Inflammatory macrophage treated with lipopolysaccharide for 1 hour (primary cell): ENCODE measurements at regions not wholly inside any gene's neighbourhood (a gene's known extent, or its start where the extent isn't known, plus 50 kb on each side); places are given as distances from the start of the nearest gene placed in this dataset.
"Not testable (repeated sequence)": the region's sequence is repeated elsewhere in the genome, so short reads cannot be mapped to it uniquely, and the experiment has no call there.

Experiments used
- DNase-seq, 2 donors: peaks; one replicate each; pipeline ENCODE4 v3.0.0-alpha.2; 2020 to 2022

DNA sequence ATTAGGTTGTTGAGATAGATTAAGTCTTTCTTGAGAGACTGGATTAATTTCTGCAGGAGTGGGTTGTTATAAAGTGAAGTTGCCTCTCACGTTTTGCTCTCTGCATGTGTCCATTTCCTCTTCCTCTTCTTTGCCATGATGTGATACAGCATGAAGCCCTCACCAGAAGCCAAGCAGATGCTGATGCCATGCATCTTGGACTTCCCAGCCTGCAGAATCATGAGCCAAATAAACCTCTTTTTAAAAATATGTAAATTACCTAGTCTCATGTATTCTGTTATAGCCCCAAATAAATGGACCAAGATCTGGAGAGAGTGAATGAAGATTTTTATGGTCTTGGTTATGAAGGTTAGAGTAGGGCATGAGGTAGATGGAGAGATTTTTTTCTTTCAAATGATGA lies 111.6 kb upstream of the MAN1A1 start:
- DNase-seq = no peak

DNA sequence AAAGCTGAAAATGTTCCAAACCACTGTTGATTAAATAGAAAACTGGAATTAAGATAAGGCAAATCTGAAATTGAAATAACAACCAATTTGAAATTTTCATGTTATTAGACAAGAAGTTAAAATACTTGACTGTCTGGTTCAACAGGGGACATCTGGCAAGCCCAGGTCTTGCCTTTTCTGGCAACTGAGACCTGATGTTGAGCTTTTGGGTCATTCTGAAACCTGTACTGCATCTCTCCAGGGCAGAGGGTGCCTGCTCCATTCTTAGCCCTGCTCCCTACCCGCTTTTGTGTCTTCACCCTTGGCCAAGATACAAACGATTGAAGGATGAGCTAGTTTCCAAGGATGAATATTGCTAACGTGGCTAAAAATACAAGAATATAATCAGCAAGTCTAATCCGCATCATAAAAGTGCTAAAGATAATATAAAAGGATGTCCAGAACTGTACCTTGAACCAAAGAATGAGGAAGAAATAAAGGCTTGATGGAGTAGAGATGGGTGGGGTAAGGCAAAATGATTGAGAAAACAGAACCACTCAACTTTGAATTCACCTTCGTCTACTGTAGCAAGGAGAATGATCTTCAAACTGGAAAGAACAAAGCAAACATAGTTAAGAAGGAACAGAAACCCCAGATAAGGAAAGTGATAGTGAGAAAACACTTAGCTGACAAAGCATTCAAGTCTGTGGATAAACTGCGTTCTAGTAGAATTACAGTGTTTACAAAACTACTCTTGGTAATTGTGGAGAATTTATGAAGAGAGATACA lies 109.8 kb upstream of the MAN1A1 start:
- DNase-seq = no peak

DNA sequence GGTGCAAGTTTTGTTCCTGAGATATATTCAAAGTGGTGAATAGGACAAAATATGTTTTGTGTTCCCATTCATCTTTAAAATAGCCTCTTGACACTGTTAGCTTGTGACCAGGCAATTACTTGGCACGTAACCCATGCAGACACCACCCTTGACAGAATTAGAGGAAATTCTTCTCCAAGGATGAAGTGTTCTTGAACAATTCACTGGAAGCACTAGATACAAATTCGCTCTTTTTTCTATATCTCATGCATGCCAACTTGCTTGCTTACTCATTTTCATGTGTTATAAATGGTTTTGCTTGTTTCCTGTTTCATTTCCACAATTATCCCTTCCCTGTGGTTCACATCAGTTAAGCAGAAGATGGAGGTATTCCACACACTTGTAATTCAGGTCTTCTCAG lies 105.2 kb upstream of the MAN1A1 start:
- DNase-seq = peak; percentile 12 to 18

DNA sequence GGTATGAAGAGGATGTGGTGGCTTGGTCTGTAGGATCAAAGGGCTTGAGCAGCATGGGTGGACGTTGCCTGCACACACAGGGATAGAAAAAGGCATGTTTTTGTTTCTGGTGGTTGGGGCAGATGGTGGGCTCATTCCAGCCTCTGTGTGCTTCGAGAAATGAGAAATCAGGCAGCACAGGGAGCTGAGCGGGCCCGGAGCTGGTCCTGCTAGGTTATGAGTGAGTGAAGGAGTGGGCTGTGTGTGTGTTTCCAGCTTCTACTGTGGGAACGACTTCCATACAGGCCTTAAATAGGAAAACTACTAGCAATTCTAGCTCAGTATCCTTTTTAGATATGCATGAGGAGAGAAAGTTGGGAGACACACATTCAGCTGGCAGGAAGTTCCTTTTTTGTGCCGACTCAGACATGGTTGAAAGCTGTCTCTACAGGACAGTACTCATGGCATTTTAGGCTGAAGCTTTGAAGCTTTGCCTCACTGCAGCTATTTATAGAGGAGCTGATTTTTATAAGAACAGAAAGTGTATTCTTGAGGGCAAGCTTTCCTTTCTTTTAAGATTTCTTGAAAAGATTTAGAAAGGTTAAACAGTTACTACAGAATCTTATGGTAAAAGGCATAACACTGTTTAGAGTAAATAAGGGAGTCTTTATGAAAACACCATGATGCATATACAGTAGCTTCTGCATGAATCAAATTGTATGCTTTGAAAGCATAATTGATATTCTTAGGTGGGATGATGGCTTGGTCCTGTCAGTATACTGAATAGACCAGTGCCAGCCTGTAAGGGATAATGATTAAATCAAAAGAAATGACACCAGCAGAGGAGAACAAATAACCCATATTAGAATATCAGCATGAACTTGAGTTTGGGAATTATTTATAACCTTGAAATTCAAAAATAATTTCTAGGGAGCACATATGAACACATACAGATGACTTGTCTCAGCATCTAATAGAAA lies 104.0 kb upstream of the MAN1A1 start:
- DNase-seq = no peak

DNA sequence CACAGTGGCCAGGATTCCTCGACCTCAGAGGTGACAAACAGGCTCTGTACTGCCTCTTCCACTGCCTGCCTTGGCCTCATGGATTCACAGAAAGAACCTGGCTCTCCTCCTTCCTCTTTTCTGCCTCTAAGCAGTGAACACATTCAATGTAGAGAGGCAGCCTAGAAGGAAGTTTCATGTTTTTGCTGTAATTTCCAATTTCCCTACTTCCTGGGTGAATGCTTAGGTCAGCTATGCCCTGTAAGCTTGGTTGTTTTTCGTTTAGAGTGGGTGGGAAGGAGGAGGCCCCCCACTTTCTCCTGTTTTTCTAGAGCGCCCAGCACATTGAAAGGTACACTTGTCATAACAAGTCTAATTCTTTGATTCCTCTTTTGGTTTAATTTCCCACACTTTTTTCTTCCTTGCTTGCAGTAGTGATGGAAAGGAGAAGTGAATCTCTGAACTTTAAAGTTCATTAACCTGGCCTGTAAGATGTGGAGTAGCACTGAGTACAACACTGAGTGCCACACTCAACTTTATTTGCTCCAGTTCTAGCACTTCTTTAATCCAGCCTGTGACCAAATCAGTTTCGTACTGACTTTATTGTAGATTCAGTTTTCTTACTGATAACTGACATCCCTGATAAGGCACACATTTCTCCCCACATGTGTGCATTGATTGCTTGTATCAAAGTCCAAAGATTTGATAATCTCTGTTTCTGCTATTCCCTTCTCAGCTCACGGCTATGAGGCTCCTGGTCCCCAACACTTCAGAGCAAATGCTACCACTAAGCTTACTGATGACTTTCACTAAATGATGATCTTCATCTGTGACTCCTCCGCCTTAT lies 100.0 kb upstream of the MAN1A1 start:
- DNase-seq = peak; percentile 67 to 72

DNA sequence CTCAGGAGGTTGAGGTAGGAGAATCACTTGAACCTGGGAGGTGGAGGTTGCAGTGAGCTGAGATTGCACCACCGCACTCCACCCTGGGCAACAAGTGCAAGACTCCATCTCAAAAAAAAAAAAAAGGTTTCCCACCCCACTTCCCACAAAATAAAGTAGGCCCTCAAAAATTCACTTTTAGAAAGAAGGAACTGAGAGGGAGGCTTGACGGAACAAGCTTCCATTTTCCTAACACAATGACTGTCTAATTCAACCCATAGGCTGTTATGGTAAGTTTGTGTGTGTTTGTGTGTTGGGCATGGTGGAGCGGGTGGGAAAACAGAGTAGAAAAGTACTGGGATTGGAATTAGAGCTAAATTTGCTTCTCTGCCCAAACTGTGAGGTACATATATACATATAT lies 98.4 kb upstream of the MAN1A1 start:
- no peak for DNase-seq

DNA sequence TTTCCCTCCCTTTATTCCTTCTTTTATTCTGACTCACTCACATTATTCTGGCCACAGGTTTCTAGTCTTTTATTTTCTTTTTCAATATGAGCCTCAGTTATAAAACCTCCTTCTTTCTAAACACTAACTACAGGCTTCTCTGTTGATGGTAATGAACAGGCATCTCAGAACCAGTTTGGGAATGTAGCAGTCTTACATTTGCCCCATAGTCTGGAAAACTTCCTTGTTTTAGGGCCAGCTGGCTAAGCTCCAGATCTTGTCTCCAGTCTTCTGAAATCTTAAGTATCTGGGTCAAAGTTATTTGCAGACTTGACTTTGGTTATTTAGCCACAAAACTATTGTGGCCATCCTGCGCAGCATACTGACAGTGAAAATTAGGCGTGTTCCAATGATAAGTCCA lies 97.0 kb upstream of the MAN1A1 start:
- no peak for DNase-seq

DNA sequence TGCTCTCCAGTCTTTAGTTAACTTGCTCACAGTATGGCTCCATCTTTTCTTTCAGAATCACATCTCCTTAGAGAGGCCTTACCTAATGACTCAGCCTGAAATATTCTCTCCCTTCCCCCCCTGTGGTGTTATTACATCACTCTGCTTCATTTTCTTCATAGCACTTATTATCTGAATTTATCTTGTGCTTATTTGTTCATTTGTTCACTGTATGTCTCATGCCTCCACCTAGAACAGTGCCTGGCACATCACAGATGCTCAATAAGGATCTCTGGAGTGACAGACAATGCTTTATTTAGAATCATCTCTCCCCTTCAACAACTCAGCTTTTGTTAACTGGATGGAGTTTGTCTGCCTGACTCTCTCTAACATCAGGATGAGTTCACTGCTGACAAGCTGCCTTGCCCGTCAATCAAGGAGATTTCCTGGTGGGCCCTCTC lies 96.6 kb upstream of the MAN1A1 start:
- DNase-seq = peak; percentile 5 to 25

DNA sequence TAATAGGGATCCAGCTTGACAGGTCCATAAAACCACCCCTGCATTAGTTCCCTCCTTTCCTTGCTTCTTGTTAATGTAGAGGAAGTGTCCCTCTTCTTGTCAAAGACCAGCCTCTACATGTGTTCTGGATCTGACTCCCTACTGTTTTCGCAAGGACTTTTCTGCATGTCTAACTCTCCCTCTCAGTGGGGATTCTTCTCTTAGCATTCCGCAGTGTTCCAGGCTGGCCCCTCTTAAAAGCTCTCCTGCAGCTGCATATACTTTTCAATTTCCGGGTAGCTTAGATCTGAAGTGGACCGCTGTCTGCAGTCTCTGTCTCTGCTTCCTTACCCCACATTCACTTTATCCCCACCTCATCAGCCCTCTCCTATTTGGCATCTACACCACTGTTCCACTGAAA lies 96.1 kb upstream of the MAN1A1 start:
- no peak for DNase-seq

DNA sequence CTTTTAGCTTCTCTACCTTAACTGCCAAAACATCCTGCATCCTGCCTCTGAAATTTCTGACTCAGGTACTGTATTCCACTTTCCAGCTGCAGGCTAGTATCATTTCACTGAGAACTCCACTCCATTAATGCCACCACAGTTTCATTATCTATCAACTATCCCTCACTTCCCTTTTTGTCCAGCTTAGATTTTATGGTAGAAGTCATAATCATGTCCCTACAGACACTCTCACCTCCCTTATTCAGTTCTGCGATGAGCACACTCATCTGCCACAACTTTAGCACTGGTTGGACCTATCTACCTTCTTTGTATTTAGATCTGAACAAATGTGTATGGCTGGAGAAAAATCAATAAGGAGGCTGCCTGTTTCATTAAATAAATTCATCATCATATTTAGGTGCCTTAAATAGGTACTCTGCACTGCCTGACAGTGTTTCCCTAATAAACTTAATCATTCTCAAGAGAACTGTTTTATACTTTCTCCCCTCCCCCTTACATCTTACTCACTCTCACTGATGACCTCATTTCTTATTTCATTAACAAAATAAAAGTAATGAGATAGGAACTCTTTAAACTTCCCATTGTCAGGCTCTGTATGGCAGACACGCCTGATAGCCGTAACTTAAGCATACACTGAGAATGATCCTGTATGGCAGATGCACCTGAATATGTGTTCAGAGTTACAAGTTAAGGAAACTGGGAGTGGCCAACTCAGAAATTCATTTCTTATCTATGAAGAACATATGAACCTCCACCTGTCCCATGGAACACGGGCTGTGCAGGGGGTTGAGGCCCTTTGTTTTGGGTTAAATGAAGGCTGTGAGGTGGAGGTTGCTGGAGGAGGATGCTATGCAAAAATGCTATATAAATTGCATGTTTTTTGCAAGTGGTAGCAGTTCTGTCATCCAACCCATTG lies 95.3 kb upstream of the MAN1A1 start:
- DNase-seq = peak in 1 of 2 donors; percentile 43

DNA sequence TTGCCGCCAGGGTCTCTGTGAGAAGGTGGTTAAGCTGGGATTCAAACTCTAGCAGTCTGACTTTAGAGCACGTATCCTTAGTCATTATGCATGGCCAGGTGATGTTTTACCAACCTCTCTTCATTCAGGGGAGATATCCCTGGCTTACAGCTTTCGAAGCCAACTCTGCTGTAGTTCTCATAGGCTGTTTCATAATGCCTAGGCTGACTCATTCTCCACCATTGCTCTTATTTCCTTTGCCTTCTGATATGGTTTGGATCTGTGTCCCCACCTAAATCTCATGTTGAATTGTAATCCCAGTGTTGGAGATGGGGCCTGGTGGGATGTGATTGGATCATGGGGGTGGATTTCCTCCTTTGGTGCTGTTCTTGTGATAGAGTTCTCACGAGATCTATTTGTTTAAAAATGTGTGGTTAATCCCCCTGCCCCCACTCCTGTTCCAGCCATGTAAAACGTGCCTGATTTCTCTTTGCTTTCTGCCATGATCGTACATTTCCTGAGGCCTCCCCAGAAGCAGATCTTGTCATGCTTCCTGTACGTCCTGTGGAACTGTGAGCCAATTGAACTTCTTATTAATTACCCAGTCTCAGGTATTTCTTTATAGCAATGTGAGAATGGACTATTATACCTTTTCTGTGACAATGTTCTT lies 94.6 kb upstream of the MAN1A1 start:
- peak; percentile 16 to 40 for DNase-seq

DNA sequence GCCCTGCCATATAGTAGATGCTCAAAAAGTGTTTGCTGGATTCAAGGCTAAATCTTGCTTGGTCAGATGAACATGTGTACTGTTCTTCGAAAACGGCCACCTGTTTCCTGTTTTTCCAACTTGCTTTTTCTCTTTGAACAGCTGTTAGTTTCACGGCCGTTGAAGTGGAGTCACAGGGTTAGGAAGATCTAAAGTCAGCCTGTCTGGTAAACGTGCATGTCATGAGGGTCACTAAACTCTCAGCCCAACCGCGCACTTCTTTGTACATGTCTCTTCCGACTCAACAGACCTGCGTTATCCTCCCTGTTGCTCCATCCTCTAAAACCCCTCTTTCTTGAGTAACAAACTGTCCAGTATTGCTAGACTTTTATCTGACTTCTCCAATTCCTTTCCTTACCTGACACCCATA lies 93.2 kb upstream of the MAN1A1 start:
- peak; percentile 10 to 25 for DNase-seq

DNA sequence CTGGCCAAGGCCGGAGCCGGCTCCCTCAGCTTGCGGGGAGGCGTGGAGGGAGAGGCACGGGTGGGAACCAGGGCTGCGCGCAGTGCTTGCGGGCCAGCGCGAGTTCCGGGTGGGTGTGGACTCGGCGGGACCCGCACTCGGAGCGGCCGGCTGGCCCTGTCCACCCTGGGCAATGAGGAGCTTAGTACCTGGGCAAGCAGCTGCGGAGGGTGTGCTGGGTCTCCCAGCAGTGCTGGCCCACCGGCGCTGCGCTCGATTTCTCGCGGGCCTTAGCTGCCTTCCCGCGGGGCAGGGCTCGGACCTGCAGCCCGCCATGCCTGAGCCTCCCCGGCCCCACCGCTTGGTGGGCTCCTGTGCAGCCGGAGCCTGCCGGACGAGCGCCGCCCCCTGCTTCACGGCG lies 91.4 kb upstream of the MAN1A1 start:
- no peak for DNase-seq

DNA sequence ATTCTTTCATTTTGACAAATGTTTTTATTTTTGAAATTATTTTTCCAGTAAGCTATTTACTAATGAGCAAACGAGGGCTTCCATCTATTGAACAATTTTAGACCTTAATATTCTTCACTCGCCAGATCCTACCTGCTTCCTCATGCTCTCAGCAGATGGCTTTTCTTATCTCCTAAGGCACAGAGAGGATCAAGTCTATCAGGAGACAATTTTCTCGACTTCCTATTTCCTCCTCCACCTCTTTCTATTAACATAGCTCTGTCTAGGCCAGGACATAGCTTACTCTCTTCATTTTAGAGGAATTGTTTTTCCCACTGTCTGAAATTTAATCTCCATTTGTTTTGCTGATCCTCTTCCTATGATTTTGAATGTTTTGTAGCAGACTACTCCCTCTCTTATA lies 87.0 kb upstream of the MAN1A1 start:
- DNase-seq = no peak

DNA sequence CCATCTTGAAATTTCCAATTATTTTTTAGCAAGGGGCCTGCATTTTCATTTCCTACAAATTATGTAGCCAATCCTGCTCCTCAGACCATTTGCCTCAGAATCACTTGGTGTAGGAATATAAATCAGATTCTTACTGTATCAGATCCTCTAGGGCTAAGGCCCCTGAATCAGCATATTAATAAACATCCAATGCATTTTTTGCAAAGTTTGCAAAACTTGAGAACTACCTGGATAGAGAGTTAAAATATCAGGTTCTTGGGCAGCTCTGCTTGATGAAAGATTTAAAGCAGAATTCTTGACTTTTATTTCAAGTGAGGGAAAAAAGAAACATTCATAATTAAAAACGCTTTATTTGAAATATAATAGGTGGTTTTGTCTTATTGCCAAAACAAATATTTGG lies 82.2 kb upstream of the MAN1A1 start:
- no peak for DNase-seq

DNA sequence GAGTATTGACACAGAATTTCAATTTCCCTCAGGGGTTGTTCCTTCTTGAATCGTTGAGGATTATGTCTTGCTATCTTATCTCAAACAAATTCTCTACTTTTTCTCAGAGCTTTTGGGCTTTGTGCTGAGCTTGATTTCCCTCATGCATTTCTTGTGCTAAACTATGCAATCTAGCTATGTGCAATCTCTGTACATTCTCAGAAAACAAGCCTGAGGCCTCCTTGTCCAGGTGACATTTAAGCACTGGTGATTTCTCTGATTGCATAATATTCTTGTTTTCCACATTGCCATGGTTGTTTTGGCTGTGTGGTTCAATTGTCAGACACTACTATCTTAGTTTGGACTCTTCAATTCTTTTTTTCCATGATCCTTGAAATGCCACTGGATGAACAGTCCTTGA lies 81.2 kb upstream of the MAN1A1 start:
- no peak for DNase-seq

DNA sequence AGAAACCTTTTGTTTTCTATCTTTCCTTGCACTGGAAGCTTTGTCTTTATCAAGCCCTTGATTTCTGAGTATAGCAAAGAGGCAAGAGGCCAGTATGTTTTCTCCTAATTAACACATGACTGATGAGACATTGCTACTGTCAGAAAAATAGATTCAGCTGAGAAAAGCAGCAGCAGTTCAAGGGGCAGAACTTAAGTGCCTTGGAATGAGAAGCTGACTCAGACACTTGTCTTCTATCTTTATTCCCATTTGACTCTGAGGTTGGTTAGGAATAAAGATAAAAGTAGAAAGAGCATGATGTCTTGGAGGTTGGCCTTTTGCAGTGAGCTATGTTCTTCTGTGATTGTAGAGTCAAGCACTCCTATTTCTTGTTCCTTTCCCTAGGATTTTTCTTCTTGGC lies 79.1 kb upstream of the MAN1A1 start:
- DNase-seq = no peak

DNA sequence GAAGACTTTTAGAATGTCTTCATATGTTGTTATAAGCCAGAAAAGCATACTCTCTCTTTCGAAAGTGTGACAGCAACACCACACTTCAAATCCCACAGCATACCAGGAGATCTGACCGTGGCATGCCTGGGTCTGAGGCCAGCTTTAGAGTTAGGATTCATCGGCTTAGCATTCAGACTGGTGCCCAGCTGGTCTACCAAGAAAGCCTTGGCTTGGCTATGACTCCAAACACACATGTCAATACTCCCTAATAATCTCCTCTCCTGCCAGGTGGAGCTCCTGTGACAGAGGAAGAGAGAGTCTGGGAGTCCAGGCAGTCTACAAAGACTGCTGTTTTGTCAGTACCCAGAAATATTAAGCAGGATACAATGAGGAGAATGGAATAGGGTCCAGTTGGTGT lies 77.1 kb upstream of the MAN1A1 start:
- no peak for DNase-seq

DNA sequence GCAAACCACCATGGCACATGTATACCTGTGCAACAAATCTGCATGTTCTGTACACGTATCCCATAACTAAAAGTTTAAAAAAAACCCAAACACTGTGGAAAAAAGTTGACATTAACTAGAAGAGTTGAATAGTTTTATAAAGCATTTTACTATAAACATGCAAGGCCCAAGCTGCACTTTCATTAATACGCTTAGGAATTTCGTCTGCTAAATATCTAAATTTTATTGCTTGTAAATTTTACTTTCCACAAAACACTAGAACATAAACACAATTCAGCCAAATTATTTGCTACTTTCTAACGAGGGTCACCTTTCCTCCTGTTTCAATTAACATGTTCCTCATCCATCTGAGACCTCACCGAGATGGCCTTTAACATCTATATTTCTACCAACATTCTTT lies 74.4 kb upstream of the MAN1A1 start:
- no peak for DNase-seq

DNA sequence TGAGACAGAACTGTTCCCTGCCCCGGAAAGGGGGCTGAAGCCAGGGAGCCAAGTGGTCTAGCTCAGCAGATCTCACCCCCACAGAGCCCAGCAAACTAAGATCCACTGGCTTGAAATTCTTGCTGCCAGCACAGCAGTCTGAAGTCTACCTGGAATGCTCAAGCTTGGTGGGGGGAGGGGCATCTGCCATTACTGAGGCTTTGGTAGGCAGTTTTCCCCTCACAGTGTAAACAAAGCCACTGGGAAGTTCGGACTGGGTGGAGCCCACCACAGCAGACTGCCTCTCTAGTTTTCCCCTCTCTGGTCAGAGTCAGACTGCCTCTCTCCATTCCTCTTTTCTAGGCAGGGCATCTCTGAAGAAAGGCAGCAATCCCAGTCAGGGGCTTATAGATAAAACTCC lies 68.5 kb upstream of the MAN1A1 start:
- not testable (repeated sequence) for DNase-seq

DNA sequence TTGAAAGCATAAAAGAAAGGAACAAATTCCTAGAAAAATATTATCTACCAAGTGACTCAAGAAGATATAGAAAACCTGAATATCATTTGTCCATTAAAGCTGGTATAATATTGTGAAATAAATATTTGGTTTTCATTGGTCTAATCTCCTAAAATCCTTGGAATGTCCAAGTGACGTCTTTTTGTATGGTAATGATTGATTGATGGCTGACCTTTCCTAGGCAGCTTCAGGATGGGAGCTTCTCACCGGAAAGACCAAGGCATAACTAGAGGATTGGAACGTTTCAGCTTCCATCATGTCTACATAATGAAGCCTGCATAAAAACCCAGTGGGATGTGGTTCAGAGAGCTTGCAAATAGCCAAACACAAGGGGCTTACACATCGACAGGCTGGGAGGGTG lies 57.6 kb upstream of the MAN1A1 start:
- DNase-seq = no peak

DNA sequence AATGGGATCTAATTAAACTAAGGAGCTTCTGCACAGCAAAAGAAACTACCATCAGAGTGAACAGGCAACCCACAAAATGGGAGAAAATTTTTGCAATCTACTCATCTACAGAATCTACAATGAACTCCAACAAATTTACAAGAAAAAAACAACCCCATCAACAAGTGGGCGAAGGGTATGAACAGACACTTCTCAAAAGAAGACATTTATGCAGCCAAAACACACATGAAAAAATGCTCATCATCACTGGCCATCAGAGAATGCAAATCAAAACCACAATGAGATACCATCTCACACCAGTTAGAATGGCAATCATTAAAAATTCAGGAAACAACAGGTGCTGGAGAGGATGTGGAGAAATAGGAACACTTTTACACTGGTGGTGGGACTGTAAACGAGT lies 55.6 kb upstream of the MAN1A1 start:
- DNase-seq = not testable (repeated sequence)
